Stomach (tissue), 8 donors: ENCODE measurements at regions not wholly inside any gene's neighbourhood (a gene's known extent, or its start where the extent isn't known, plus 50 kb on each side); places are given as distances from the start of the nearest gene placed in this dataset.

ENCODE experiments used
- DNase-seq, 2 donors: peaks; one replicate each; pipeline versions ENCODE4 v3.0.0 to v3.0.0-alpha.2; 2013 to 2019
- H3K27ac ChIP-seq, 5 donors: fragments of 200-600 bp in 4 of 5; sonication (generic) in 4 of 5; one replicate each; pipeline ENCODE4 v1.5.1; 2013 to 2019; ENCODE audit warnings: mild to moderate bottlenecking in 1 of 5, moderate library complexity in 1 of 5
- H3K27me3 ChIP-seq, 3 donors: fragments of 200-600 bp; sonication (generic); one replicate each; pipeline ENCODE4 v1.5.1; 2017 to 2019; ENCODE audit warnings: mixed run types in 1 of 3
- H3K36me3 ChIP-seq, 4 donors: fragments of 200-600 bp; sonication (generic); 1 replicate in 3 of 4; 2 replicates in 1 of 4; pipeline ENCODE4 v1.5.1; 2016 to 2019
- H3K4me1 ChIP-seq, 4 donors: fragments of 200-600 bp; sonication (generic); one replicate each; pipeline ENCODE4 v1.5.1; 2016 to 2019
- H3K4me3 ChIP-seq, 4 donors: fragments of 200-600 bp; sonication (generic) in 3 of 4; one replicate each; pipeline ENCODE4 v1.5.1; 2016 to 2019; ENCODE audit warnings: mild to moderate bottlenecking in 1 of 4
- H3K9me3 ChIP-seq, 4 donors: fragments of 200-600 bp; sonication (generic); one replicate each; pipeline ENCODE4 v1.5.1; 2016 to 2019
- EP300 ChIP-seq: sonication (generic); formaldehyde crosslinking; IDR thresholded peaks from one replicate; pipeline ENCODE4 v1.6.1; 2017; ENCODE audit warnings: antibody characterized with exemption
- POLR2A ChIP-seq, 4 donors: fragments of 450-650 bp; IDR thresholded peaks; one replicate each; pipeline ENCODE4 v1.6.1; 2016; ENCODE audit warnings: antibody characterized with exemption in 4 of 4, control low read depth in 2 of 4, mild to moderate bottlenecking in 1 of 4, moderate library complexity in 1 of 4
- POLR2AphosphoS5 ChIP-seq, 3 donors: sonication (generic); formaldehyde crosslinking; IDR thresholded peaks; one replicate each; pipeline ENCODE4 v1.6.1; 2016; ENCODE audit warnings: antibody characterized with exemption in 3 of 3
- WGBS, 5 donors: extraction: QIAGEN DNeasy Blood & Tissue Kit in 3 of 5; methylation state at CpG; one replicate each; pipeline versions ENCODE4 v1.1.5 to v1.1.7; 2013 to 2018; 5-methylcytosine and 5-hydroxymethylcytosine counted together
- intact Hi-C: fragments of 100-400 bp; cut with DNase I; formaldehyde crosslinking; loops from one replicate; pipeline ENCODE4 v1.15.1; 2023; ENCODE audit warnings: low total_unique reads
- TF ChIP-seq, protein P1 (sequence below), 7 experiments: fragments of 450-650 bp in 4 of 7; fragments of 200-600 bp in 3 of 7; sonication (generic) in 3 of 7; IDR thresholded peaks; one replicate each; pipeline ENCODE4 v1.5.1; 2016 to 2019; ENCODE audit warnings: antibody characterized with exemption in 7 of 7, control low read depth in 2 of 7, mild to moderate bottlenecking in 1 of 7
- donor health status: healthy with polysubstance abuse.
- donor health status: Bipolar disorder and iron deficiency.
- donor health status: healthy.

DNA sequence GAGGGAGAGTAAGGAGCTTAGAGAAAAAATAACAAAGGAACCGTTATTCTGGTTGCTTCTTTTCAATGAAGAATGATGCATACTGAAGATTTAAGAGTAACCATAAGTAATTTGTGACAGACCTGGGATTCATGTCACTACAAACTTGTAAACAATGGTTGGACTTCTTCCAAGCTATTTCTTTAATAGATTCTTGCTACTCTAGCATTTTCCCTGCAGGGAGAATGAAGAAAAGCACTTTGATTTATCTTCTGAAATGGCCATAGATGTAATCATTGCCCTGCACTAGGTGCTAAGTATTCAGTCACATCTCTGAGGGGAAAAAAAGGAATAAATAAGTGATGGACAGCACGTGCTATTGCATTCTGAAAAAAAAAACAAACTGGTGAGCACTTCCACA lies 606.6 kb upstream of the LRRN3 start:
- Histone ChIP-seq H3K4me3 (no peak overlapping the region), H3K36me3 (no peaks in the 10 kb centered on the region), H3K4me1 (no peaks in the 10 kb centered on the region), H3K27ac (no peak overlapping the region), H3K9me3 (peaks cover 0 to 25% (median 9%) of the 10 kb centered on the region in 4 donors), H3K27me3 (no peaks in the 10 kb centered on the region)
- no peak for DNase-seq
- TF ChIP-seq POLR2AphosphoS5 (IDR thresholded peaks at IDR 0.05) (no peak), POLR2A (IDR thresholded peaks at IDR 0.05) (no peak), EP300 (no peak)
- TF ChIP-seq, protein P1, sequence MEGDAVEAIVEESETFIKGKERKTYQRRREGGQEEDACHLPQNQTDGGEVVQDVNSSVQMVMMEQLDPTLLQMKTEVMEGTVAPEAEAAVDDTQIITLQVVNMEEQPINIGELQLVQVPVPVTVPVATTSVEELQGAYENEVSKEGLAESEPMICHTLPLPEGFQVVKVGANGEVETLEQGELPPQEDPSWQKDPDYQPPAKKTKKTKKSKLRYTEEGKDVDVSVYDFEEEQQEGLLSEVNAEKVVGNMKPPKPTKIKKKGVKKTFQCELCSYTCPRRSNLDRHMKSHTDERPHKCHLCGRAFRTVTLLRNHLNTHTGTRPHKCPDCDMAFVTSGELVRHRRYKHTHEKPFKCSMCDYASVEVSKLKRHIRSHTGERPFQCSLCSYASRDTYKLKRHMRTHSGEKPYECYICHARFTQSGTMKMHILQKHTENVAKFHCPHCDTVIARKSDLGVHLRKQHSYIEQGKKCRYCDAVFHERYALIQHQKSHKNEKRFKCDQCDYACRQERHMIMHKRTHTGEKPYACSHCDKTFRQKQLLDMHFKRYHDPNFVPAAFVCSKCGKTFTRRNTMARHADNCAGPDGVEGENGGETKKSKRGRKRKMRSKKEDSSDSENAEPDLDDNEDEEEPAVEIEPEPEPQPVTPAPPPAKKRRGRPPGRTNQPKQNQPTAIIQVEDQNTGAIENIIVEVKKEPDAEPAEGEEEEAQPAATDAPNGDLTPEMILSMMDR (IDR thresholded peaks at IDR 0.05): no peak
- WGBS, 5 donors: 56 to 71% (median 59%) methylated on average over 2 of the region's 2 CpGs
- intact Hi-C loops: no loop called here

DNA sequence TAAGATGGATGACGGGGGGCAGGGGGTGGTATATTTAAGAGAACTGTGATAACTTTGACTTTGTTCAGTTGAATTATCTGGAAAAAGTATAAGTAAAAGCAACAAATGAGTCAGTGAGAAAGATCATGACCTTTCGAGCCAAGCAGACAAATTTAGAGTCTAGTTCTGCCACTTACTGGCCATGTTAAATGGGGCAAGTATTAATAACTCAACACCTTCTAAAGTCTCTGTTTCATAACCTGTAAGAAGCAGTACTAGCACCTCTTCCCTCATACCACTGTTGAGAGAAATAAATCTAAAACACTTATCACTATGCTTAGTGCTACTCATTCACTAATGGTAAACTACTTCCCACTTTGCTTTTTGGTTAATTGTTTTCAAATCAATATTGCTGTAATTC lies 604.4 kb upstream of the LRRN3 start:
- Histone ChIP-seq H3K36me3 (no peaks in the 10 kb centered on the region), H3K27ac (no peak overlapping the region), H3K27me3 (no peaks in the 10 kb centered on the region), H3K9me3 (peaks cover 0 to 4% (median 0%) of the 10 kb centered on the region in 4 donors), H3K4me3 (no peak overlapping the region), H3K4me1 (no peaks in the 10 kb centered on the region)
- WGBS, 5 donors: 78 to 94% (median 92%) methylated on average over 2 of the region's 2 CpGs
- DNase-seq: no peak
- TF ChIP-seq, protein P1 (IDR thresholded peaks at IDR 0.05): no peak
- intact Hi-C loops: no loop called here

DNA sequence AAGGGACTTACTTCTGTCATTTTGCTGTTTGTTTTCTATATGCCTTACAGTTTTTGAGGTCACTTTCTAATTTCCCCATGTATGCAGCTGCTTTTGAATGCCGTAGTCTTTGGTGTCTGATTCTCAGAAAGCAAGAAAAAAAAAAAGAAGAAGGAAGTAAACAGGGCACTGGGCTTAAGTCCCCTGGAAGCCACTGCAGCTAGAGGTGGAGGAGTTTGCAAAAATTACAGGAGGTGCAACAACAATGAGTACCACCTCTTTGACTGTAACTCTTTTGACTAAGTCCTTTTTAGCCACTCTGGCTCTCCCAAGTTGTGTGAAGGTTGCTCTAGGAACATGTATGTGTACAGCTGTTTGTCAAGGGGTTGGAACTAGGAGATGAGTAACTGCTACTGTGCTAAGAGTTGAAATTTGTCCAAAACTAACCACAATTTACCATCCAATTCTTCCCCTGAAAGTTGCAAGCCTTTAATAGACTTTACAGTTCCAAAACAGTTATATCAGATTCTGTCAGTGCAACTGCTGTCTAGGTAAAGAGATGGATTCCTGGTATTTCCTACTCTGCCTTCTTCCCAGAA lies 588.0 kb upstream of the LRRN3 start:
- intact Hi-C loops: no loop called here
- Histone ChIP-seq H3K27me3 (no peaks in the 10 kb centered on the region), H3K36me3 (no peaks in the 10 kb centered on the region), H3K4me3 (no peak overlapping the region), H3K9me3 (no peaks in the 10 kb centered on the region), H3K4me1 (peaks cover 0 to 8% (median 2%) of the 10 kb centered on the region in 4 donors), H3K27ac (no peak overlapping the region)
- 51 to 71% (median 63%) methylated on average over 1 of the region's 1 CpG for WGBS, 5 donors
- TF ChIP-seq, protein P1 (IDR thresholded peaks at IDR 0.05): no peak
- TF ChIP-seq POLR2AphosphoS5 (IDR thresholded peaks at IDR 0.05) (no peak), EP300 (no peak), POLR2A (IDR thresholded peaks at IDR 0.05) (no peak)
- no peak for DNase-seq

DNA sequence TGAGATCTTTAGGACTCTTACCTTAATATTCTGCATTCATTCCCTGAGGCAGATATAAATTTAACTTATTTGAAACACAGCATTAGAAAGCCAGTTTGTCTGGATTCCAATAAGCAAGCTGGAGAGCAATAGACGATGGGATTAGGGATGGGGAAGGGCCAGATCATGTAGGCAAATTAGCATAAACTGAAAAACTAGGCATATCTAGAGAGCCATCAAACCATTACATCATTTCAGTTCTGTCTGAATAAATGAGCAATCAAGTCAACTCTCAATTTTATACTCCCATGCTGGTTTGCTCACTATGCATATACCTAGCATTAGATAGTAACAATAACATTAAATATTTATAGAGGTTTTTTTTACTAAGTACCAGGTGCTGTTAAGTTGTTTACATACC lies 583.6 kb upstream of the LRRN3 start:
- no peaks in the 10 kb centered on the region for H3K36me3 ChIP-seq
- DNase-seq: no peak
- WGBS, 5 donors: 21 to 55% (median 35%) methylated on average over 1 of the region's 1 CpG
- TF ChIP-seq, protein P1 (IDR thresholded peaks at IDR 0.05): no peak
- TF ChIP-seq EP300 (no peak), POLR2A (IDR thresholded peaks at IDR 0.05) (no peak), POLR2AphosphoS5 (IDR thresholded peaks at IDR 0.05) (no peak)
- H3K9me3 ChIP-seq: no peaks in the 10 kb centered on the region
- peaks cover 0 to 9% (median 4%) of the 10 kb centered on the region in 4 donors for H3K4me1 ChIP-seq
- H3K27me3 ChIP-seq: no peaks in the 10 kb centered on the region
- intact Hi-C loops: no loop called here
- H3K4me3 ChIP-seq: no peak overlapping the region
- H3K27ac ChIP-seq: no peak overlapping the region
